Calu3 (cell line): ENCODE measurements at regions not wholly inside any gene's neighbourhood (a gene's known extent, or its start where the extent isn't known, plus 50 kb on each side); places are given as distances from the start of the nearest gene placed in this dataset.

Experiments used
- BruUV-seq: library from RNA; stranded (reverse); fragments of 400-500 nt; replicated peaks from 2 replicates; lab custom pipeline; 2021; lab: Mats Ljungman, UMichigan
- CTCF ChIA-PET: fragments of 300-600 bp; sonication (Branson Sonifier 250); formaldehyde crosslinking; loops from one replicate; lab custom pipeline; 2022; ENCODE audit warnings: antibody characterized with exemption; lab: Charles Lee
- DNase-seq: peaks from one replicate; pipeline ENCODE4 v3.0.0; 2022
- H3K27ac Mint-ChIP-seq: one replicate; pipeline ENCODE4 v1.8.0; 2022; ENCODE audit warnings: mixed read lengths; ENCODE audit not compliant: unreplicated experiment
- H3K27me3 Mint-ChIP-seq: one replicate; pipeline ENCODE4 v1.8.0; 2022; ENCODE audit warnings: mixed read lengths; ENCODE audit not compliant: unreplicated experiment
- H3K36me3 Mint-ChIP-seq: one replicate; pipeline ENCODE4 v1.8.0; 2022; ENCODE audit warnings: mild to moderate bottlenecking, moderate library complexity, mixed read lengths; ENCODE audit not compliant: insufficient read depth, unreplicated experiment
- H3K4me1 Mint-ChIP-seq: one replicate; pipeline ENCODE4 v1.8.0; 2022; ENCODE audit warnings: mild to moderate bottlenecking, low read depth, mixed read lengths; ENCODE audit not compliant: unreplicated experiment
- H3K4me3 Mint-ChIP-seq: one replicate; pipeline ENCODE4 v1.8.0; 2022; ENCODE audit warnings: mild to moderate bottlenecking, low read depth, moderate library complexity, mixed read lengths; ENCODE audit not compliant: unreplicated experiment
- H3K9me3 Mint-ChIP-seq: one replicate; pipeline ENCODE4 v1.8.0; 2022; ENCODE audit warnings: low read depth, mixed read lengths; ENCODE audit not compliant: unreplicated experiment
- CTCF ChIP-seq: fragments of 200-600 bp; IDR thresholded peaks from one replicate; pipeline ENCODE4 v1.8.0; 2022; ENCODE audit warnings: antibody characterized with exemption; ENCODE audit not compliant: unreplicated experiment
- intact Hi-C: fragments of 100-400 bp; cut with micrococcal nuclease; formaldehyde crosslinking; loops from one replicate; pipeline ENCODE4 v1.10.0; 2022; ENCODE audit not compliant: unreplicated experiment

GRCh38 chr2:171237751-171238505 lies 77.2 kb upstream of the TLK1 start:
- CTCF ChIA-PET = no interaction called here

GRCh38 chr2:171235262-171235881 lies 74.7 kb upstream of the TLK1 start:
- BruUV-seq = no TSS peak
- CTCF ChIA-PET = no interaction called here
- no peaks in the 10 kb centered on the region for H3K4me1 Mint-ChIP-seq

More at GRCh38 chr2:171237751-171238505, 77.2 kb upstream of the TLK1 start:
- H3K27me3 Mint-ChIP-seq = no peaks in the 10 kb centered on the region
- no peak for TF ChIP-seq CTCF
- no peaks in the 10 kb centered on the region for H3K36me3 Mint-ChIP-seq
- H3K9me3 Mint-ChIP-seq = no peaks in the 10 kb centered on the region
- no peak for DNase-seq
- no peaks in the 10 kb centered on the region for H3K4me1 Mint-ChIP-seq
- no peak overlapping the region for H3K27ac Mint-ChIP-seq
- no TSS peak for BruUV-seq
- no peak overlapping the region for H3K4me3 Mint-ChIP-seq
- intact Hi-C loops = no loop called here

GRCh38 chr2:171230176-171230575 lies 69.5 kb upstream of the TLK1 start:
- DNase-seq = no peak
- Mint-ChIP-seq H3K27me3 (no peaks in the 10 kb centered on the region), H3K36me3 (no peaks in the 10 kb centered on the region), H3K27ac (no peak overlapping the region), H3K4me3 (no peak overlapping the region), H3K9me3 (no peaks in the 10 kb centered on the region), H3K4me1 (peaks cover 4% of the 10 kb centered on the region)
- intact Hi-C loops = no loop called here
- no TSS peak for BruUV-seq
- TF ChIP-seq CTCF = no peak
- CTCF ChIA-PET = no interaction called here

More at GRCh38 chr2:171235262-171235881, 74.7 kb upstream of the TLK1 start:
- H3K9me3 Mint-ChIP-seq = no peaks in the 10 kb centered on the region
- intact Hi-C loops = no loop called here
- TF ChIP-seq CTCF = no peak
- no peak overlapping the region for H3K4me3 Mint-ChIP-seq
- no peak for DNase-seq
- no peaks in the 10 kb centered on the region for H3K27me3 Mint-ChIP-seq
- H3K27ac Mint-ChIP-seq = no peak overlapping the region
- H3K36me3 Mint-ChIP-seq = no peaks in the 10 kb centered on the region

- Mint-ChIP-seq H3K27me3 (no peaks in the 10 kb centered on the region), H3K4me3 (no peak overlapping the region), H3K4me1 (peaks cover 8% of the 10 kb centered on the region), H3K27ac (no peak overlapping the region), H3K9me3 (peaks cover 3% of the 10 kb centered on the region), H3K36me3 (no peaks in the 10 kb centered on the region)
- BruUV-seq = no TSS peak
- intact Hi-C loops = no loop called here
- no peak for DNase-seq
- TF ChIP-seq CTCF = no peak
- CTCF ChIA-PET = no interaction called here
Observed at GRCh38 chr2:171228826-171229225, 68.1 kb upstream of the TLK1 start.
